ENCODE measurements at regions not wholly inside any gene's neighbourhood (a gene's known extent, or its start where the extent isn't known, plus 50 kb on each side); places are given as distances from the start of the nearest gene placed in this dataset.
"Not testable (repeated sequence)": the region's sequence is repeated elsewhere in the genome, so short reads cannot be mapped to it uniquely, and the experiment has no call there.

GRCh38 chrX:77003530-77003929 lies 443.7 kb upstream of the FGF16 start:
- DNase-seq (ENCODE audit: low read depth, low spot score) = no peak

- DNase-seq (ENCODE audit: low read depth, low spot score) = peak; percentile 2
Observed at GRCh38 chrX:77003956-77004355, 443.2 kb upstream of the FGF16 start.

GRCh38 chrX:77009691-77010090 lies 437.5 kb upstream of the FGF16 start:
- peak; percentile 55 for DNase-seq (ENCODE audit: low read depth, low spot score)

GRCh38 chrX:77014377-77015372 lies 432.5 kb upstream of the FGF16 start:
- no peak for DNase-seq (ENCODE audit: low read depth, low spot score)

GRCh38 chrX:77017093-77017492 lies 430.1 kb upstream of the FGF16 start:
- no peak for DNase-seq (ENCODE audit: low read depth, low spot score)

- not testable (repeated sequence) for DNase-seq (ENCODE audit: low read depth, low spot score)
Observed at GRCh38 chrX:77046180-77046810, 400.9 kb upstream of the FGF16 start.

GRCh38 chrX:77060572-77060971 lies 386.6 kb upstream of the FGF16 start:
- no peak for DNase-seq (ENCODE audit: low read depth, low spot score)

GRCh38 chrX:77061022-77061421 lies 386.2 kb upstream of the FGF16 start:
- DNase-seq (ENCODE audit: low read depth, low spot score) = no peak

- DNase-seq (ENCODE audit: low read depth, low spot score) = no peak
Observed at GRCh38 chrX:77061545-77061944, 385.6 kb upstream of the FGF16 start.

- no peak for DNase-seq (ENCODE audit: low read depth, low spot score)
Observed at GRCh38 chrX:77065896-77066295, 381.3 kb upstream of the FGF16 start.

GRCh38 chrX:77070202-77070918 lies 376.8 kb upstream of the FGF16 start:
- no peak for DNase-seq (ENCODE audit: low read depth, low spot score)

- DNase-seq (ENCODE audit: low read depth, low spot score) = no peak
Observed at GRCh38 chrX:77076896-77077295, 370.3 kb upstream of the FGF16 start.

GRCh38 chrX:77081237-77081636 lies 366.0 kb upstream of the FGF16 start:
- DNase-seq (ENCODE audit: low read depth, low spot score) = not testable (repeated sequence)

GRCh38 chrX:77085372-77085771 lies 361.8 kb upstream of the FGF16 start:
- DNase-seq (ENCODE audit: low read depth, low spot score) = no peak

GRCh38 chrX:77087529-77088169 lies 359.5 kb upstream of the FGF16 start:
- no peak for DNase-seq (ENCODE audit: low read depth, low spot score)

GRCh38 chrX:77088233-77088632 lies 359.0 kb upstream of the FGF16 start:
- DNase-seq (ENCODE audit: low read depth, low spot score) = no peak

- DNase-seq (ENCODE audit: low read depth, low spot score) = no peak
Observed at GRCh38 chrX:77114501-77114900, 332.7 kb upstream of the FGF16 start.

GRCh38 chrX:77118686-77119085 lies 328.5 kb upstream of the FGF16 start:
- DNase-seq (ENCODE audit: low read depth, low spot score) = no peak

GRCh38 chrX:77119706-77120105 lies 327.5 kb upstream of the FGF16 start:
- DNase-seq (ENCODE audit: low read depth, low spot score) = no peak

GRCh38 chrX:77123917-77124316 lies 323.3 kb upstream of the FGF16 start:
- DNase-seq (ENCODE audit: low read depth, low spot score) = not testable (repeated sequence)

GRCh38 chrX:77127571-77127970 lies 319.6 kb upstream of the FGF16 start:
- DNase-seq (ENCODE audit: low read depth, low spot score) = not testable (repeated sequence)

GRCh38 chrX:77143907-77144306 lies 303.3 kb upstream of the FGF16 start:
- no peak for DNase-seq (ENCODE audit: low read depth, low spot score)
